Inflammatory macrophage treated with lipopolysaccharide for 1 hour (primary cell): ENCODE measurements at regions not wholly inside any gene's neighbourhood (a gene's known extent, or its start where the extent isn't known, plus 50 kb on each side); places are given as distances from the start of the nearest gene placed in this dataset.
A peak's percentile ranks its signal among the peaks of the same experiment; 100 is the strongest.

Experiments
- DNase-seq, 2 donors: peaks; one replicate each; pipeline ENCODE4 v3.0.0-alpha.2; 2020 to 2022

GRCh38 chr16:85162478-85163277 is 50.4 kb upstream of the CIBAR2 start:
- DNase-seq = no peak

- DNase-seq = no peak
Measured at GRCh38 chr16:85163278-85164112, 51.2 kb upstream of the CIBAR2 start.

GRCh38 chr16:85164431-85164830 is 52.2 kb upstream of the CIBAR2 start:
- DNase-seq = no peak

GRCh38 chr16:85164838-85165516 is 52.7 kb upstream of the CIBAR2 start:
- DNase-seq = no peak

GRCh38 chr16:85165781-85166180 is 53.5 kb upstream of the CIBAR2 start:
- DNase-seq = no peak

GRCh38 chr16:85166281-85166680 is 54.0 kb upstream of the CIBAR2 start:
- DNase-seq = no peak

- no peak for DNase-seq
Measured at GRCh38 chr16:85166699-85167588, 54.7 kb upstream of the CIBAR2 start.

GRCh38 chr16:85167589-85168537 is 55.6 kb upstream of the CIBAR2 start:
- no peak for DNase-seq

- no peak for DNase-seq
Measured at GRCh38 chr16:85168732-85169256, 56.5 kb upstream of the CIBAR2 start.

GRCh38 chr16:85169333-85170065 is 57.2 kb upstream of the CIBAR2 start:
- no peak for DNase-seq

- DNase-seq = no peak
Measured at GRCh38 chr16:85170066-85170491, 57.8 kb upstream of the CIBAR2 start.

GRCh38 chr16:85170590-85171003 is 58.3 kb upstream of the CIBAR2 start:
- no peak for DNase-seq

- no peak for DNase-seq
Measured at GRCh38 chr16:85171004-85171758, 58.9 kb upstream of the CIBAR2 start.

GRCh38 chr16:85171759-85172454 is 59.6 kb upstream of the CIBAR2 start:
- DNase-seq = peak; percentile 2

- peak; percentile 3 to 10 for DNase-seq
Measured at GRCh38 chr16:85172455-85173145, 60.3 kb upstream of the CIBAR2 start.

GRCh38 chr16:85173146-85173980 is 61.1 kb upstream of the CIBAR2 start:
- no peak for DNase-seq
